OCI-LY7 (cell line): ENCODE measurements at regions not wholly inside any gene's neighbourhood (a gene's known extent, or its start where the extent isn't known, plus 50 kb on each side); places are given as distances from the start of the nearest gene placed in this dataset.

Experiments
- BruUV-seq: library from RNA; stranded (reverse); fragments of 400-500 nt; replicated peaks from 2 replicates; lab custom pipeline; 2021; lab: Mats Ljungman, UMichigan
- CTCF ChIA-PET: fragments of 300-600 bp; sonication (Branson Sonifier 250); formaldehyde crosslinking; loops from one replicate; lab custom pipeline; 2022; ENCODE audit warnings: antibody characterized with exemption; ENCODE audit not compliant: unreplicated experiment; lab: Charles Lee
- POLR2A ChIA-PET: fragments of 300-600 bp; sonication (Branson Sonifier 250); formaldehyde crosslinking; loops from one replicate; lab custom pipeline; 2022; ENCODE audit warnings: antibody characterized with exemption; lab: Charles Lee
- DNase-seq: peaks from one replicate; pipeline ENCODE4 v3.0.0-alpha.2; 2015; ENCODE audit warnings: low spot score
- H2AFZ ChIP-seq: fragments of 200-600 bp; sonication (generic), shearing (Covaris generic); 2 replicates; pipeline ENCODE4 v1.6.1; 2014; ENCODE audit warnings: mild to moderate bottlenecking, antibody characterized with exemption, low read length, moderate library complexity
- H3K27ac ChIP-seq: fragments of 200-600 bp; sonication (generic); 2 replicates; pipeline ENCODE4 v1.5.1; 2014; ENCODE audit warnings: mixed run types, low read depth, mild to moderate bottlenecking, moderate library complexity, low read length, inconsistent platforms; ENCODE audit not compliant: poor library complexity, severe bottlenecking
- H3K36me3 ChIP-seq: fragments of 200-600 bp; sonication (generic); 2 replicates; pipeline ENCODE4 v1.6.1; 2014; ENCODE audit warnings: mild to moderate bottlenecking, antibody characterized with exemption, low read length, moderate library complexity, mixed read lengths; ENCODE audit not compliant: insufficient read depth
- H3K4me1 ChIP-seq: fragments of 200-600 bp; sonication (generic); 2 replicates; pipeline ENCODE4 v1.5.1; 2014; ENCODE audit warnings: mild to moderate bottlenecking, low read length; ENCODE audit not compliant: insufficient read depth, poor library complexity, severe bottlenecking
- H3K4me2 ChIP-seq: fragments of 200-600 bp; sonication (generic); 2 replicates; pipeline ENCODE4 v1.6.1; 2014; ENCODE audit warnings: mild to moderate bottlenecking, low read length
- H3K4me3 ChIP-seq: fragments of 200-600 bp; sonication (generic); 2 replicates; pipeline ENCODE4 v1.5.1; 2014; ENCODE audit warnings: mild to moderate bottlenecking, low read depth, low read length; ENCODE audit not compliant: poor library complexity, severe bottlenecking
- H3K79me2 ChIP-seq: fragments of 200-600 bp; sonication (generic); 2 replicates; pipeline ENCODE4 v1.6.1; 2016; ENCODE audit warnings: low read depth, mild to moderate bottlenecking, low read length, moderate library complexity, mixed read lengths; ENCODE audit not compliant: insufficient read depth
- H3K9me2 ChIP-seq: fragments of 200-600 bp; sonication (generic); 2 replicates; pipeline ENCODE4 v1.6.1; 2016; ENCODE audit warnings: mild to moderate bottlenecking, low read length, mixed read lengths; ENCODE audit not compliant: insufficient read depth
- H3K9me3 ChIP-seq: fragments of 200-600 bp; sonication (generic); 2 replicates; pipeline ENCODE4 v1.6.1; 2014; ENCODE audit warnings: mild to moderate bottlenecking, mixed run types, low read length, mixed read lengths
- H4K20me1 ChIP-seq: fragments of 200-600 bp; sonication (generic); 2 replicates; pipeline ENCODE4 v1.6.1; 2014; ENCODE audit warnings: mild to moderate bottlenecking, antibody characterized with exemption, low read length, moderate library complexity, mixed read lengths; ENCODE audit not compliant: insufficient read depth
- EZH2phosphoT487 ChIP-seq: fragments of 200-600 bp; sonication (generic); IDR thresholded peaks from 2 replicates; pipeline ENCODE4 v1.6.1; 2018; ENCODE audit warnings: low read depth, borderline replicate concordance, mild to moderate bottlenecking, mixed run types, antibody characterized with exemption, low read length, moderate library complexity, mixed read lengths
- intact Hi-C: fragments of 100-400 bp; cut with micrococcal nuclease; formaldehyde crosslinking; loops from one replicate; pipeline ENCODE4 v1.10.0; 2022; ENCODE audit not compliant: unreplicated experiment
- TF ChIP-seq, protein P1 (sequence below): fragments of 200-600 bp; sonication (generic); conservative IDR thresholded peaks from 2 replicates; pipeline ENCODE4 v1.5.1; 2014; ENCODE audit warnings: mild to moderate bottlenecking, antibody characterized with exemption, low read length, moderate library complexity, mixed read lengths

GRCh38 chr7:37527109-37527508, 78.4 kb upstream of the ELMO1 start:
- no peak overlapping the region for H3K27ac ChIP-seq
- POLR2A ChIA-PET: no interaction called here
- H2AFZ ChIP-seq: no peak overlapping the region
- BruUV-seq: no TSS peak
- H3K79me2 ChIP-seq: no peaks in the 10 kb centered on the region
- H3K9me3 ChIP-seq: no peaks in the 10 kb centered on the region
- no peaks in the 10 kb centered on the region for H4K20me1 ChIP-seq
- no peaks in the 10 kb centered on the region for H3K9me2 ChIP-seq
- TF ChIP-seq, protein P1, sequence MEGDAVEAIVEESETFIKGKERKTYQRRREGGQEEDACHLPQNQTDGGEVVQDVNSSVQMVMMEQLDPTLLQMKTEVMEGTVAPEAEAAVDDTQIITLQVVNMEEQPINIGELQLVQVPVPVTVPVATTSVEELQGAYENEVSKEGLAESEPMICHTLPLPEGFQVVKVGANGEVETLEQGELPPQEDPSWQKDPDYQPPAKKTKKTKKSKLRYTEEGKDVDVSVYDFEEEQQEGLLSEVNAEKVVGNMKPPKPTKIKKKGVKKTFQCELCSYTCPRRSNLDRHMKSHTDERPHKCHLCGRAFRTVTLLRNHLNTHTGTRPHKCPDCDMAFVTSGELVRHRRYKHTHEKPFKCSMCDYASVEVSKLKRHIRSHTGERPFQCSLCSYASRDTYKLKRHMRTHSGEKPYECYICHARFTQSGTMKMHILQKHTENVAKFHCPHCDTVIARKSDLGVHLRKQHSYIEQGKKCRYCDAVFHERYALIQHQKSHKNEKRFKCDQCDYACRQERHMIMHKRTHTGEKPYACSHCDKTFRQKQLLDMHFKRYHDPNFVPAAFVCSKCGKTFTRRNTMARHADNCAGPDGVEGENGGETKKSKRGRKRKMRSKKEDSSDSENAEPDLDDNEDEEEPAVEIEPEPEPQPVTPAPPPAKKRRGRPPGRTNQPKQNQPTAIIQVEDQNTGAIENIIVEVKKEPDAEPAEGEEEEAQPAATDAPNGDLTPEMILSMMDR: no peak
- TF ChIP-seq EZH2phosphoT487: no peak
- H3K4me2 ChIP-seq: no peak overlapping the region
- no peaks in the 10 kb centered on the region for H3K4me1 ChIP-seq
- CTCF ChIA-PET: no interaction called here
- no peaks in the 10 kb centered on the region for H3K36me3 ChIP-seq
- DNase-seq: no peak
- intact Hi-C loops: no loop called here
- no peak overlapping the region for H3K4me3 ChIP-seq

GRCh38 chr7:37531225-37531624, 82.6 kb upstream of the ELMO1 start:
- H3K79me2 ChIP-seq: no peaks in the 10 kb centered on the region

DNA sequence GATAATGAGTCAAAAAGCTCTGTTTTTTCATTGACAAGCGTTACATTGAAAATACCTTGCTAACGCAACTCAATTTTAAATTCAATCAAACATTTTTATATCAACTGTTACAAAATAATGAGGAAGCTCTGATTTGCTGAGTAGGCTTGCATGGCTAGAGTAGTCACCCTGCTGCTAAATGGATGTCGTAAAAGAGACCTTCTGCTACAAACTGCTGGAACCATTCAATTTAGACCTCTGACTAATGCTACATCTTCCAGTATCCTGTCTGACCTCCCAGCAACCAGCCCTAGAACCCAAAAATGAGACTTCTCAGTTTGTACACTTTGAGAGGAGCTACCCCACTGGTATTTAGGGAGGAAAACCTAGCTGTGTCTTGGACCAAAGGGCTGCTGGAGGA, 84.0 kb upstream of the ELMO1 start:
- H3K9me3 ChIP-seq: no peaks in the 10 kb centered on the region
- H3K4me2 ChIP-seq: no peak overlapping the region
- H3K4me1 ChIP-seq: no peaks in the 10 kb centered on the region
- H3K27ac ChIP-seq: no peak overlapping the region
- POLR2A ChIA-PET: interaction anchor here (0.6 kb wide), 1 partner anchor 298 kb away, joined by 3 read pairs; no protein-coding TSS in a partner anchor
- no peak overlapping the region for H3K4me3 ChIP-seq
- no peak for DNase-seq
- H3K79me2 ChIP-seq: no peaks in the 10 kb centered on the region
- intact Hi-C loops: no loop called here
- BruUV-seq: no TSS peak
- CTCF ChIA-PET: no interaction called here
- H3K36me3 ChIP-seq: no peaks in the 10 kb centered on the region
- no peak for TF ChIP-seq EZH2phosphoT487
- TF ChIP-seq, protein P1: no peak
- H3K9me2 ChIP-seq: no peaks in the 10 kb centered on the region
- no peaks in the 10 kb centered on the region for H4K20me1 ChIP-seq
- no peak overlapping the region for H2AFZ ChIP-seq

More at GRCh38 chr7:37531225-37531624, 82.6 kb upstream of the ELMO1 start:
- Histone ChIP-seq H3K9me3 (no peaks in the 10 kb centered on the region), H3K36me3 (no peaks in the 10 kb centered on the region), H2AFZ (no peak overlapping the region), H3K4me3 (no peak overlapping the region), H3K9me2 (no peaks in the 10 kb centered on the region), H3K27ac (no peak overlapping the region), H3K4me1 (no peaks in the 10 kb centered on the region), H4K20me1 (no peaks in the 10 kb centered on the region), H3K4me2 (no peak overlapping the region)
- intact Hi-C loops: no loop called here
- BruUV-seq: no TSS peak
- DNase-seq: no peak
- ChIA-PET CTCF (no interaction called here), POLR2A (interaction anchor here (0.9 kb wide), 1 partner anchor 23 kb away, joined by 3 read pairs; no protein-coding TSS in a partner anchor)
- TF ChIP-seq, protein P1: no peak
- no peak for TF ChIP-seq EZH2phosphoT487
